Dedifferentiated amniotic fluid mesenchymal stem cell (primary cell): ENCODE measurements at regions not wholly inside any gene's neighbourhood (a gene's known extent, or its start where the extent isn't known, plus 50 kb on each side); places are given as distances from the start of the nearest gene placed in this dataset.
"Not testable (repeated sequence)": the region's sequence is repeated elsewhere in the genome, so short reads cannot be mapped to it uniquely, and the experiment has no call there.

ENCODE experiments used
- DNase-seq: peaks from one replicate; pipeline ENCODE4 v3.0.0-alpha.2; 2016; ENCODE audit errors: extremely low spot score

DNA sequence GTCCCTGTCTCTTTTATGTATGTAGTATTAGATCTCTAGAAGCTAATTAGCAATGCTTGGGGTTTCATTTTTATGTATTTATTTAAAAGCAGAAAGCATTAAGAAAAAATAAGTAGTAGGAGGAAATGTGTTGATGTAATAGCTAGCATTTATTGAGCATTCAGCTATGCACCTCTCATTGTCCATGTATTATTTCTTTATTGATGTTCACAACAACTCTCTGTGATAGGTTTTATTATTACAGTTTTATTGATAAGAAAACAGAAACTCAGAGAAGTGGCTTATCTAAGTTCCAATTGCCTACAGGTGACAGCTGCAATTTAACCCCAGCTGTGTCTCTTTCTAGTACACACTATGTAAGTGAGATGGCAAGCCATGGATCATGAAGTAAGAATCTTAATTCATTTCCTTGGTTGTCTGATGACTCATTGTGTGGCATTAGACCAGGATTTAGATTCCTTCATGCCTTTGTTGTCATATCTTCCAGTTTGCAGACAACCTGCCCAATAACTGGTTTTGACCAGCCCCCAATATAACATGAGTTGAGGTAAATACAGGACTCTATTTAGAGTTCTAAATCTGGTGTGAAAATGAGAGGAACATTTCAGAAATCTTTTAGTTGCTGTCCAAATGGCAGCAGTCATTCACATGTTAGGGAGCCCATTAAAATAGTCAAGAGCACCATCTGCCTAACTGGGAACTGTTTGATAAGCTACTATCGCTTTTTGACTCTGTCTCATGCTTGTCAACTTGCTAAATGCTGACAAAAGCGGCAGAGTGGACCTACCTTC lies 170.8 kb upstream of the PHACTR1 start:
- DNase-seq, result peak; percentile 52

GRCh38 chr6:12546410-12547002 lies 170.1 kb upstream of the PHACTR1 start:
- DNase-seq, result no peak

GRCh38 chr6:12548526-12548925 lies 168.0 kb upstream of the PHACTR1 start:
- peak; percentile 66 for DNase-seq

DNA sequence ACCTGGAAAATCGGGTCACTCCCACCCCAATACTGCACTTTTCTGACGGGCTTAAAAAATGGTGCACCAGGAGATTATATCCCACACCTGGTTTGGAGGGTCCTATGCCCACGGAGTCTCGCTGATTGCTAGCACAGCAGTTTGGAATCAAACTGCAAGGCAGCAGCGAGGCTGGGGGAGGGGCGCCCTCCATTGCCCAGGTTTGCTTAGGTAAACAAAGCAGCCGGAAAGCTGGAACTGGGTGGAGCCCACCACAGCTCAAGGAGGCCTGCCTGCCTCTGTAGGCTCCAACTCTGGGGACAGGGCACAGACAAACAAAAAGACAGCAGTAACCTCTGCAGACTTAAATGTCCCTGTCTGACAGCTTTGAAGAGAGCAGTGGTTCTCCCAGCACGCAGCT lies 167.1 kb upstream of the PHACTR1 start:
- DNase-seq, result not testable (repeated sequence)

GRCh38 chr6:12554820-12555219 lies 161.7 kb upstream of the PHACTR1 start:
- not testable (repeated sequence) for DNase-seq

DNA sequence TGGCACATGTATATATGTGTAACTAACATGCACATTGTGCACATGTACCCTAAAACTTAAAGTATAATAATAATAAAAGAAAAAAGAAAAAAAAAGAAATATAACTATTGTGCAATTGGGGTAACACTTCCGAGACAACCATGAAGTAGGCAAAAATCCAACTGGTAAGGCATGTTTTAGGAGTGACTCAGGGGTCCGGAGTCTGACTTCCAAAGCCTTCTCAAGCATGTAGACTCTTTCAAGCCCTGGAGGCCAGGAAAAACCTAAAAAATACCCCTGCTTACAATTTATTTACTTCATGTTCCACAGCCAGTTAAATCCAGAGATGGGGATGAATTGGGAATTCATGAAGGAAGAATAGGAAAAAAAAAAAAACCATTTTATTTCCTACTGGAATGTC lies 161.3 kb upstream of the PHACTR1 start:
- peak; percentile 31 for DNase-seq

- no peak for DNase-seq
Observed at GRCh38 chr6:12555781-12556180, 160.8 kb upstream of the PHACTR1 start.

GRCh38 chr6:12557765-12558164 lies 158.8 kb upstream of the PHACTR1 start:
- DNase-seq, result no peak

DNA sequence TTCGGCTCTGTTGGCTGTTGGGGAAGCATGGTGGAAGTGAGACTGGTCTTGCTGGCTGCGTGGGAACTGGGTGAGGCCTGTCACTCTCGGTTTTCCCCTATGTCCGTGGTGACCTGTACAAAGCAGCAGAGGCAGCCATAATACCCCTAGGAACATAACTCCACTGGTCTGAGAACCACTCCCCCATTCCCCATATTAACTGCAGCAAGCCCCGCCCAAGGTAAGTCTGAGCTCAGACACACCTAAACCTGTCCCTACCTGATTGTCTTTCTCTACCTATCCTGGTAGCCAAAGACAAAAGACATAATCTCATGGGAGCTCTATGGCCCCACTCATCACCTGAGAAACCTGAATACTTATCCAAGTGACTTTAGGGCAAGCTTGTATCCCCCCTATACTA lies 156.3 kb upstream of the PHACTR1 start:
- DNase-seq, result no peak

DNA sequence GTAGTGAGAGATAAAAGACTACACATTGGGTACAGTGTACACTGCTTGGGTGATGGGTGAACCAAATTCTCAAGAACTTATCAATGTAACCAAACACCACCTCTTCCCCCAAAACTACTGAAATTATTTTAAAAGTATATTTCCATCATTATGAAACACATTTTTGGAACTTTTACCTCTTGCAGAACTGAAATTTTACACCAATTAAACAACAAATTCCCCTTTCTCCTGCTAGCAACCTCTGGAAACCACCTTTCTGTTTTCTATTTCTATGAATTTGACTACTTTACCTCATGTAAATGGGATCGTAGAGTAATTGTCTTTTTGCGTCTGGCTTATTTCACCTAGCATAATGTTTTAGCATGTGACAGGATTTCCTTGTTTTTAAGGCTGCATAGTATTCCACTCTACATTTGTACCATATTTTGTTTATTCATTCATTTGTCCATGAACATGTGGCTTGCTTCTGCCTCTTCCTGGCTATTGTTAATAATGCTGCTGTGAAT lies 149.9 kb upstream of the PHACTR1 start:
- DNase-seq, result no peak

- no peak for DNase-seq
Observed at GRCh38 chr6:12567682-12568081, 148.9 kb upstream of the PHACTR1 start.

DNA sequence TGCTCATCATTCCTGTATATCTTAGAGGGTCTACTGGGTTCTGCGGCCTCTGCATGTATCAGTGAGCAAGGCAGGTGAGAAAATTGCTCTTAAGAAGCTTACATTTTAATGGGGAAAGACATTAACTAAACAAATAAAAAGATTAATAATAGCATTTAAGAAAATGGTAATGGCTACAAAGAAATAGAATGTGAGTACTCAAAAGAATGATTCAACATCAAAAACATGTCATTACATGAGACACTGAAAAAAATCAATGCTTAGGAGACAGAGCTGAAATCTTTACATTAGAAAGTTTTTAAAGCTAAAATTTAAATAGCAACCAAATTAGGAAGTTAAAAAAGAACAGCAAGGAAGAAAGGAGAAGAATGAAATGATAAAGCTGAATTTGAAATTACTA lies 146.9 kb upstream of the PHACTR1 start:
- no peak for DNase-seq

DNA sequence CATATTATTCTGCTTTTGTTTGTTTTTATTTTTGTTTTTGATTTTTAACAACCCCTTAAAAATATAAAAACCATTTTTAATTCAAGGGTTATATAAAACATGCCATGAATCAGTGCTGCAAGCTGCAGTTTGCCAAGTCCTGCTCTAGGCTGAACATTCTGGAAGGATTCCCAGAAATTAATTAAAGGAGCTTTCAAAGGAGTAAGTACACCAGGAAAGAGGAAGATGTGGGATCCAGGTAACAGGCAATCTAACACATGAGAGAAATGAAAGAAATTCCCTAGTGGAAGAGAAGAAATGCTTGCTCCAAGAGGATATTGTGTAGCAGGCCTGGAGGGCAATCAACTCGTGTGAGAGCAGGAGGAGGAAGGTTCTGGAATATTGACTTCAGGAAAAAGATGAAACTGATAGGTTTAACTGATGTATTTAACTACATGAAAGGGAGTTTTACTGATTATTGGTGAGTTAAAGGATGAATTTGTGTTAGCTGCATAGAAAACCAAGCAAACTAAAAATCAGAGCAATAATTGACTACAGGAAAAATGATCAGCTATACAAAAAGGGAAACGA lies 146.0 kb upstream of the PHACTR1 start:
- peak; percentile 72 for DNase-seq

- DNase-seq, result peak; percentile 74
Observed at GRCh38 chr6:12572896-12573827, 143.4 kb upstream of the PHACTR1 start.

DNA sequence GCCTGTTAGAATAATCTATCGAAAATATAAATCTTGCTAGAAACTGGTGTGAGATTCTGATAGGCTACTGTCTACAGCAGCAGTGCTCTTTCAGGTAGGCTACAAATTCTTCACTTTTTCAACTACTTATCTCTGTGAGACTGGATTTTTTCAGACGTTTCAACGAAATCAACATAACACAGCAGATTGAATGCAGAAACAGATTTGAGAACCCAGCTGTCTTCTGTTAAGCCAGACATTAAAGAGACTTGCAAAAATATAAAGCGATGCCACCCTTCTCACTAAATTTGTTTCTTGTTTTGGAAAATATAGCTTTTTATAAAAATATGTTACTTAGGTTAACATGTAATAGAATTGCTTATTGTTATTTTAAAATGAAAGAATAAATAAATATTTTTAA lies 140.6 kb upstream of the PHACTR1 start:
- no peak for DNase-seq

- peak; percentile 83 for DNase-seq
Observed at GRCh38 chr6:12576389-12576788, 140.2 kb upstream of the PHACTR1 start.

DNA sequence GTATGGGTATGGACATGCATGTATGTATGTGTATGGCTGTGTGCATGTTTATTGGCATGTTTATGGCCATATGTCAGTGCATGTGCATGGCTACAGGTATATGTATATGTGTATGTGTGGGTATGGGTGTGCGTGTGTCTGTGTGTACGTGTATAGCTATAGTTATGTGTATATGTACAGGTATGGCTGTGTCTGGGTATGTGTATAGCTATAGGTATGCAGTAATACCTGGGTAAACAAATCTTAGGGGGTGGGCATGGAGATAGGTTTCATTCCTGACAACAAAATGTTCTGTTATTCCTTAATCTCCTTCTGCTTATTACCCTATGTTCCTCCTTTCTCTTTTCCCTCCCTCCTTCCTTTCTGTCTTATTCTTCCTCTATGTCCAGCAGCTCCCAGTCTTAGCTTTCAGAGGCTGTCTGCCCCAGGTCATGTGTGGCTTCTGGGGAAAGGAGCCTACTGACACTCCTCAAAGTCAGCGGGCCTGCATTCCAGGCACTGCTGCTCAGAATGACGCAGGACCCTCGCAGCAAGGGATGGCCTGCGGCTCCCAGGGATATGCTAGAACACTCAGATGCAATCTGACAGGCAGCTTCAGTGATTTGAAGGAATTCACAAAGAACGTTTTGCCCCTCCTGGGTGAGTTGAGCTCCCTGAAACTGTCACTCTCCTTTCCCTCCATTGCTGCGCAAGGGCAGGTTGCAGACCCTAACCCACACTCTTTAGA lies 139.3 kb upstream of the PHACTR1 start:
- no peak for DNase-seq

DNA sequence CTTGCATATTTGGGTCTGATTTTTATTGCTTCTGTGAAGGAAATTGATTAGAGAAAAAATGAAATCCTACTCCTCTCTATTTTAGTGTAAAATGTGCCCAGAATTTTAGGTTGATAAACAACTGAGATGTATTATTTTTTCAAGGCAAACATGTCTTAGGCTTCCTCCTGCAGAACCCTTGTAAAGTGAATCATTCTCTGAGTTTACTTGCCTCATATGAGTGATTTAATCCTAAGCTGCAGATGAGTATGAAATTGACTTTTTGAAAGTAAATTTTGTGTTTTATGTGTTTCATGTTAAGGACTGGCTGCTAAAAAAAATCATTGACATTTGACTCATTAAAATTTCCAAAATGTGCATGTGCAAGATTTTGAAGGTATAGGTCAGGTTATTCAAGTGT lies 138.5 kb upstream of the PHACTR1 start:
- DNase-seq, result no peak

DNA sequence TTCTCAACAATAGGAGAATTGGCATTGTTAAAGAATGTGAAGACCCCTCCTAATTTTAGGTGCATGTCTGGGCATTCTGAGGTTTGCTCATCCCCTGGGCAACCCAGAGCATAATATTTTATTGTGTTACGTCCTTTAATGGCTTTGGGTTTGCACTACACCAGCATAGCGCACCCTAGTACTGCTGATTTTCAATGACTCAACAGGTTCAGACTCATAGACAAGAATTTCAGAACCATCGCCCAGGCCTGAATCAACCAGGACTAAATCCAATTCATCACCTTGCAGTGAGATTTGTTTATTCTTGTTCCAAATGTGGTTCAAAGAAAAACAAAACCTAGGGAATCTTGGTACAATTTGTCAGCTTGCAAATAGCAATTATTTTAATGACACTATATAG lies 137.8 kb upstream of the PHACTR1 start:
- DNase-seq, result no peak

DNA sequence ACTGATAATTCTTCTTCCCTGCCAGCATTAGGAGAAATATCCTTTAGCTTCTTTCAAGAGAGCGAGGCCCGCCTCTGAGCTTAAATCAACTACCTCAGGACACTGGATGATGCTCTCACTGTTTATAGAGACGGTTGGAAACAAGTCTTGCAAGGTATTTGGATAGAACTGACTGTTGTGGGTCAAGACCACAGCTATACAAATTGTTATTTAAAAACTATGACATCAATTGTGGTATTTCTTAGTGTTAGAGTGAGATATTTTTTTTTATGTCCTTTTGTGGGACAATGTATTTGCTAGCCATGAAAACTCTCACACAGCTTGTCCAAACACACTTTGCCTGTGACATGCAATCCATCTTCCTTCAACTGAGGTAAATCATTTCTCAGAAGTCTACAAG lies 136.3 kb upstream of the PHACTR1 start:
- DNase-seq, result no peak

GRCh38 chr6:12582421-12583110 lies 134.0 kb upstream of the PHACTR1 start:
- DNase-seq, result no peak
